OCI-LY1 (cell line): ENCODE measurements at regions not wholly inside any gene's neighbourhood (a gene's known extent, or its start where the extent isn't known, plus 50 kb on each side); places are given as distances from the start of the nearest gene placed in this dataset.

Experiments used
- H2AFZ ChIP-seq: fragments of 200-600 bp; sonication (generic), shearing (Covaris generic); 2 replicates; pipeline ENCODE4 v1.6.0; 2014; ENCODE audit warnings: antibody characterized with exemption, mild to moderate bottlenecking, low read length
- H3F3A ChIP-seq: fragments of 200-600 bp; sonication (generic), shearing (Covaris generic); 2 replicates; pipeline ENCODE4 v1.6.0; 2014; ENCODE audit warnings: mild to moderate bottlenecking, antibody characterized with exemption, low read length, moderate library complexity; ENCODE audit not compliant: insufficient read depth
- H3K27ac ChIP-seq: fragments of 200-600 bp; sonication (generic); 2 replicates; pipeline ENCODE4 v1.5.1; 2014; ENCODE audit warnings: low read length, mixed run types, mild to moderate bottlenecking, low read depth; ENCODE audit not compliant: poor library complexity, severe bottlenecking
- H3K27me3 ChIP-seq: fragments of 200-600 bp; sonication (generic); 2 replicates; pipeline ENCODE4 v1.6.0; 2014; ENCODE audit warnings: antibody characterized with exemption, mild to moderate bottlenecking, low read length, moderate library complexity; ENCODE audit not compliant: insufficient read depth
- H3K36me3 ChIP-seq: fragments of 200-600 bp; sonication (generic); 2 replicates; pipeline ENCODE4 v1.6.1; 2014; ENCODE audit warnings: mild to moderate bottlenecking, antibody characterized with exemption, low read length, moderate library complexity, mixed read lengths; ENCODE audit not compliant: insufficient read depth
- H3K4me1 ChIP-seq: fragments of 200-600 bp; sonication (generic); 2 replicates; pipeline ENCODE4 v1.5.1; 2014; ENCODE audit warnings: mild to moderate bottlenecking, low read length, moderate library complexity; ENCODE audit not compliant: insufficient read depth, severe bottlenecking
- H3K4me2 ChIP-seq: fragments of 200-600 bp; sonication (generic), shearing (Covaris generic); 2 replicates; pipeline ENCODE4 v1.6.1; 2014; ENCODE audit warnings: low read length
- H3K4me3 ChIP-seq: fragments of 200-600 bp; sonication (generic); 2 replicates; pipeline ENCODE4 v1.5.1; 2014; ENCODE audit warnings: low read length, low read depth, mild to moderate bottlenecking, mixed read lengths; ENCODE audit not compliant: poor library complexity, severe bottlenecking
- H3K79me2 ChIP-seq: fragments of 200-600 bp; shearing (Covaris generic); 2 replicates; pipeline ENCODE4 v1.6.1; 2016; ENCODE audit warnings: mixed run types, low read length, mixed read lengths; ENCODE audit not compliant: insufficient read depth
- H3K9ac ChIP-seq: fragments of 200-600 bp; sonication (generic), shearing (Covaris generic); 2 replicates; pipeline ENCODE4 v1.6.1; 2014; ENCODE audit warnings: mild to moderate bottlenecking, low read length, mixed read lengths
- H3K9me2 ChIP-seq: fragments of 200-600 bp; sonication (generic), shearing (Covaris generic); 2 replicates; pipeline ENCODE4 v1.6.1; 2014; ENCODE audit warnings: low read depth, mild to moderate bottlenecking, low read length, mixed read lengths
- H3K9me3 ChIP-seq: fragments of 200-600 bp; shearing (Covaris generic); 2 replicates; pipeline ENCODE4 v1.6.1; 2014; ENCODE audit warnings: low read length, mixed read lengths
- H4K20me1 ChIP-seq: fragments of 200-600 bp; sonication (generic), shearing (Covaris generic); 2 replicates; pipeline ENCODE4 v1.6.0; 2016; ENCODE audit warnings: mild to moderate bottlenecking, low read length; ENCODE audit not compliant: insufficient read depth
- CTCF ChIP-seq: fragments of 200-600 bp; sonication (generic), shearing (Covaris generic); IDR thresholded peaks from 2 replicates; pipeline ENCODE4 v1.5.1; 2017; ENCODE audit warnings: mild to moderate bottlenecking, antibody characterized with exemption, low read length, moderate library complexity, mixed read lengths
- EZH2 ChIP-seq: fragments of 200-600 bp; sonication (generic), shearing (Covaris generic); IDR thresholded peaks from 2 replicates; pipeline ENCODE4 v1.8.0; 2017; ENCODE audit warnings: borderline replicate concordance, mixed run types, mild to moderate bottlenecking, antibody characterized with exemption, low read length, moderate library complexity, mixed read lengths

GRCh38 chr2:195257979-195258378, 399.0 kb upstream of the SLC39A10 start:
- Histone ChIP-seq H3K79me2 (no peaks in the 10 kb centered on the region), H3K9me3 (no peaks in the 10 kb centered on the region), H3F3A (no peaks in the 10 kb centered on the region), H3K4me1 (no peaks in the 10 kb centered on the region), H2AFZ (no peak overlapping the region), H3K9ac (no peak overlapping the region), H3K4me2 (no peak overlapping the region), H3K27ac (no peak overlapping the region), H4K20me1 (no peaks in the 10 kb centered on the region), H3K4me3 (no peak overlapping the region), H3K9me2 (no peaks in the 10 kb centered on the region; the same call in 1 of the 2 replicates), H3K27me3 (no peaks in the 10 kb centered on the region), H3K36me3 (no peaks in the 10 kb centered on the region)
- TF ChIP-seq CTCF (no peak), EZH2 (no peak)

DNA sequence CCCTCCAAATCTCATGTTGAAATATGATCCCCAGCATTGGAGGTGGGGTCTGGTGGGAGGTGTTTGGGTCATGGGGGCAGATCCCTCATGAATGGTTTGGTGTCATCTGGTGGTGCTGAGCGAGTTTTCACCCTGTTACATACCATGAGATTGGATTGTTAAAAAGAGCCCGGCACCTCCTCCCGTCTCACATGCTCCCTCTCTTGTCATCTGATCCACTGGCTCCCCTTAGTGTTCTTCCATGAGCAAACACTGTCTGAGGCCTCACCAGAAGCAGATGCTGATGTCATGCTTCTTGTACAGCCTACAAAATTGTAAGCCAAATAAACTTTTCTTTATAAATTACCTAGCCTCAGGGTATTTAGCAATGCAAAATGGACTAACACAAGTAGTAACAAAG, 405.0 kb upstream of the SLC39A10 start:
- Histone ChIP-seq H3K9ac (no peak overlapping the region), H3K79me2 (no peaks in the 10 kb centered on the region), H3K36me3 (no peaks in the 10 kb centered on the region), H3K4me2 (no peak overlapping the region), H3K9me2 (no peaks in the 10 kb centered on the region; the same call in 1 of the 2 replicates), H3F3A (no peaks in the 10 kb centered on the region), H3K27me3 (no peaks in the 10 kb centered on the region), H3K4me1 (no peaks in the 10 kb centered on the region), H2AFZ (no peak overlapping the region), H3K4me3 (no peak overlapping the region), H3K27ac (no peak overlapping the region), H3K9me3 (no peaks in the 10 kb centered on the region), H4K20me1 (no peaks in the 10 kb centered on the region)
- no peak for TF ChIP-seq CTCF
- no peak for TF ChIP-seq EZH2

- H3K4me1 ChIP-seq = no peaks in the 10 kb centered on the region
- no peak overlapping the region for H2AFZ ChIP-seq
- no peak overlapping the region for H3K4me2 ChIP-seq
- no peaks in the 10 kb centered on the region for H3K9me3 ChIP-seq
- H3K79me2 ChIP-seq = no peaks in the 10 kb centered on the region
- TF ChIP-seq CTCF (no peak), EZH2 (no peak)
- H3K36me3 ChIP-seq = no peaks in the 10 kb centered on the region
- no peaks in the 10 kb centered on the region for H3K27me3 ChIP-seq
- no peak overlapping the region for H3K4me3 ChIP-seq
- no peak overlapping the region for H3K27ac ChIP-seq
- no peak overlapping the region for H3K9ac ChIP-seq
- no peaks in the 10 kb centered on the region for H4K20me1 ChIP-seq
- H3K9me2 ChIP-seq = no peaks in the 10 kb centered on the region
- H3F3A ChIP-seq = no peaks in the 10 kb centered on the region
These were observed 405.8 kb upstream of the SLC39A10 start for GRCh38 chr2:195251214-195251613.
